ENCODE measurements at regions not wholly inside any gene's neighbourhood (a gene's known extent, or its start where the extent isn't known, plus 50 kb on each side); places are given as distances from the start of the nearest gene placed in this dataset.

DNA sequence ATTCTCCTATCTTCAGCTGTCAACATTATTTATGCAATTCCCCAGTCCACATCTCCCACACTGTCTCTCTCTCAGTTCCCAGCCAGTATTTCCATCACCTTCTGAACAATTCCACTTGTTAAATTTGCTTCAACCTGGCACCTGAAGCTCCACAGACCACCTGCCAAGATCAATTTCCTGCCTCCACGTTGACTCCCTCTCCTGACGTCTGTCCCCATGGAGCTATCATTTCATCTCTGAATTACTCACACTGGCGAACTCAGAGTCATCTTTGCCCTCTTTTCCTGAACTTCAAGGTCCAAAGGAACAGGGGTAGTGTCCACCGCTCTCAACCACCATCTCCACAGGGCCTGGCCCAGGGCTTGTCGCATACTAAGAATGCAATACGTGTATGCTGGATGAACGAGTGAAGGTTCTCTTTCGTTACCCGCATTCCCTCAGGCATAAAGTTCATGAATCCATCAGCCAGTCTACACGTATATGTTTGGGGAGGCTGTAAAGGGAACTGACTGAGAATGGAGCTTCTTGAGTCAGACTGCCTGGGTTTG, 183.3 kb downstream of the JCAD start:
- no peak for DNase-seq (ENCODE audit: low spot score)
- TF ChIP-seq, protein P1, sequence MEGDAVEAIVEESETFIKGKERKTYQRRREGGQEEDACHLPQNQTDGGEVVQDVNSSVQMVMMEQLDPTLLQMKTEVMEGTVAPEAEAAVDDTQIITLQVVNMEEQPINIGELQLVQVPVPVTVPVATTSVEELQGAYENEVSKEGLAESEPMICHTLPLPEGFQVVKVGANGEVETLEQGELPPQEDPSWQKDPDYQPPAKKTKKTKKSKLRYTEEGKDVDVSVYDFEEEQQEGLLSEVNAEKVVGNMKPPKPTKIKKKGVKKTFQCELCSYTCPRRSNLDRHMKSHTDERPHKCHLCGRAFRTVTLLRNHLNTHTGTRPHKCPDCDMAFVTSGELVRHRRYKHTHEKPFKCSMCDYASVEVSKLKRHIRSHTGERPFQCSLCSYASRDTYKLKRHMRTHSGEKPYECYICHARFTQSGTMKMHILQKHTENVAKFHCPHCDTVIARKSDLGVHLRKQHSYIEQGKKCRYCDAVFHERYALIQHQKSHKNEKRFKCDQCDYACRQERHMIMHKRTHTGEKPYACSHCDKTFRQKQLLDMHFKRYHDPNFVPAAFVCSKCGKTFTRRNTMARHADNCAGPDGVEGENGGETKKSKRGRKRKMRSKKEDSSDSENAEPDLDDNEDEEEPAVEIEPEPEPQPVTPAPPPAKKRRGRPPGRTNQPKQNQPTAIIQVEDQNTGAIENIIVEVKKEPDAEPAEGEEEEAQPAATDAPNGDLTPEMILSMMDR (IDR thresholded peaks at IDR 0.05; ENCODE audit: extremely low read depth, missing control alignments) = no peak

- DNase-seq (ENCODE audit: low spot score) = no peak
- TF ChIP-seq, protein P1 (IDR thresholded peaks at IDR 0.05; ENCODE audit: extremely low read depth, missing control alignments) = no peak
Observed at GRCh38 chr10:29874606-29875269, 184.6 kb downstream of the JCAD start.

GRCh38 chr10:29873941-29874484, 185.4 kb downstream of the JCAD start:
- no peak for DNase-seq (ENCODE audit: low spot score)
- TF ChIP-seq, protein P1 (IDR thresholded peaks at IDR 0.05; ENCODE audit: extremely low read depth, missing control alignments) = no peak

- no peak for DNase-seq (ENCODE audit: low spot score)
- TF ChIP-seq, protein P1 (IDR thresholded peaks at IDR 0.05; ENCODE audit: extremely low read depth, missing control alignments) = no peak
Observed at GRCh38 chr10:29870522-29871044, 188.8 kb downstream of the JCAD start.

DNA sequence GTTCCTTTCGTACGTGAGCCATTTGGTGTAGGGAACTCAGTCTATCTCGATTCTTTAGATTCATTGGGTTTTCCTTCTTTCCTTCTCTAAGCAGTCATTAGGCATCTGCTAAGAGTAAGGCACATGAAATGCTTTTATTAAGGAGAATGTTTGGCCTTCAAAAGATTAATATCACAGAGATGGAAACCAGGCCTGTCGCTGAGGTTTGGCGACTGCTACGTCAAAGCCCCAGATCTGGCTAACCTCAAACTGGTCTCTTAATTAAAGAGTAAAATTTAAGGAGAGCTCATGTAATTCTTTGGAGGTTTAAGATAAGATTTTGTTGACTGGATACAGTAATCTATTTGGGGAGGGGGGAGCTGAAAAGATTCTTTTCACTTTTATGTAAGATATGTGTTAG, 189.8 kb downstream of the JCAD start:
- TF ChIP-seq, protein P1 (IDR thresholded peaks at IDR 0.05; ENCODE audit: extremely low read depth, missing control alignments) = no peak
- DNase-seq (ENCODE audit: low spot score) = no peak

DNA sequence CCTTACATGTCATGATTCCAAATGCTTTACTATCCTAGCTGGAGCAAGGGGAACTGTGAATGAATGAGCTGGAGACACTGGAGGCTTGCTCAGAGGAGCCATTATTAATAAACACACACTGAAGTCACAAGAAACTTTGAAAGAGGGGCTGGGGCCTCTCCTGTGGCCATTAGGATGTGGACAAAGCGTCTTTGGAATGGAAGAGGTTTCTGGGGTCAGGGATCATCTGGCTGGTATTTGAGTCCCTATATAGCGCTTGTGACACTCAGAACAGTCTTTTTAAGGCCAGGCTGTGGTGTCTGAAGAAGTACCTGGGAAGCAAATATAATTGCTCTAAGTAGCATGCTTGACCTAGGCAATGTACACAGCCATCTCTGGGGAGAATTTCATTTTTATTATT, 193.0 kb downstream of the JCAD start:
- no peak for DNase-seq (ENCODE audit: low spot score)
- TF ChIP-seq, protein P1 (IDR thresholded peaks at IDR 0.05; ENCODE audit: extremely low read depth, missing control alignments) = no peak

- TF ChIP-seq, protein P1 (IDR thresholded peaks at IDR 0.05; ENCODE audit: extremely low read depth, missing control alignments) = no peak
- DNase-seq (ENCODE audit: low spot score) = no peak
Observed at GRCh38 chr10:29865700-29866355, 193.6 kb downstream of the JCAD start.

Measured in GM20000 (cell line).